A549 (cell line): ENCODE measurements at regions not wholly inside any gene's neighbourhood (a gene's known extent, or its start where the extent isn't known, plus 50 kb on each side); places are given as distances from the start of the nearest gene placed in this dataset.
A peak's percentile ranks its signal among the peaks of the same experiment; 100 is the strongest.

Experiments used
- ATAC-seq, 2 experiments: fragments of 200-7000 bp in 1 of 2; fragments of >200 bp in 1 of 2; cut with Nextera tagmentation in 1 of 2; cut with Tn5 transposase in 1 of 2; 3 replicates each; pipeline versions ENCODE4 v1.8.0 to v1.9.1; 2018 to 2020; ENCODE audit warnings: mild to moderate bottlenecking in 1 of 2, moderate library complexity in 1 of 2
- CTCF ChIA-PET: fragments of 300-600 bp; sonication (Branson Sonifier 250); formaldehyde crosslinking; extraction: SDS; loops from one replicate; lab custom pipeline; 2021; ENCODE audit warnings: antibody characterized with exemption, inconsistent platforms; lab: Yijun Ruan, JAX
- POLR2A ChIA-PET: fragments of 350-600 bp; formaldehyde crosslinking; extraction: SDS; loops from one replicate; lab custom pipeline; 2021; ENCODE audit warnings: antibody characterized with exemption, inconsistent platforms; lab: Yijun Ruan, JAX
- DNase-seq, 2 experiments: peaks; one replicate each; pipeline versions ENCODE4 v3.0.0 to v3.0.0-alpha.2; 2011 to 2016; ENCODE audit warnings: low read depth in 1 of 2, low spot score in 1 of 2
- FAIRE-seq: peaks from 2 replicates; lab custom pipeline; 2011; peaks lifted over from hg19 to GRCh38; lab: Jason Lieb, UNC
- H3K27ac ChIP-seq, 2 experiments: fragments of >200 bp; sonication (Bioruptor Twin); formaldehyde crosslinking; 3 replicates each; pipeline ENCODE4 v1.5.1; 2016 to 2017
- H3K4me1 ChIP-seq: fragments of >200 bp; sonication (Bioruptor Twin); formaldehyde crosslinking; 3 replicates; pipeline ENCODE4 v1.6.1; 2016
- H3K4me2 ChIP-seq: fragments of >200 bp; sonication (Bioruptor Twin); formaldehyde crosslinking; 3 replicates; pipeline ENCODE4 v1.6.1; 2016
- H3K4me3 ChIP-seq: fragments of >200 bp; sonication (Bioruptor Twin); formaldehyde crosslinking; 3 replicates; pipeline ENCODE4 v1.5.1; 2016
- H3K9me3 ChIP-seq: fragments of >200 bp; sonication (Bioruptor Twin); formaldehyde crosslinking; 3 replicates; pipeline ENCODE4 v1.6.1; 2016
- ATOH8 ChIP-seq: fragments of 250-450 bp; sonication (Bioruptor Pico); IDR thresholded peaks from 2 replicates; pipeline ENCODE4 v1.5.0; 2020; ENCODE audit warnings: low read depth, mild to moderate bottlenecking, moderate library complexity
- CBX2 ChIP-seq: fragments of 200-600 bp; sonication (generic); IDR thresholded peaks from 2 replicates; pipeline ENCODE4 v1.6.1; 2016; ENCODE audit warnings: low read depth, mild to moderate bottlenecking, borderline replicate concordance
- CHD4 ChIP-seq: fragments of 200-600 bp; sonication (generic); IDR thresholded peaks from 2 replicates; pipeline ENCODE4 v1.6.1; 2016; ENCODE audit warnings: antibody characterized with exemption, mild to moderate bottlenecking, borderline replicate concordance
- EHF ChIP-seq: fragments of 250-450 bp; sonication (Bioruptor Pico); IDR thresholded peaks from 2 replicates; pipeline ENCODE4 v1.5.0; 2020; ENCODE audit warnings: mild to moderate bottlenecking
- ESRRA ChIP-seq: fragments of 150-350 bp; IDR thresholded peaks from 2 replicates; pipeline ENCODE4 v1.6.1; 2014; ENCODE audit warnings: mild to moderate bottlenecking, low read length, borderline replicate concordance
- FOSB ChIP-seq: fragments of 250-450 bp; sonication (Bioruptor Pico); IDR thresholded peaks from 2 replicates; pipeline ENCODE4 v1.5.0; 2020; ENCODE audit warnings: mild to moderate bottlenecking, moderate library complexity
- HDAC2 ChIP-seq: fragments of 200-600 bp; sonication (generic); IDR thresholded peaks from 2 replicates; pipeline ENCODE4 v1.6.1; 2016
- HEYL ChIP-seq: fragments of 250-450 bp; sonication (Bioruptor Pico); IDR thresholded peaks from 2 replicates; pipeline ENCODE4 v1.8.0; 2021; ENCODE audit warnings: mild to moderate bottlenecking, moderate library complexity
- KDM1A ChIP-seq: fragments of 200-600 bp; sonication (generic); IDR thresholded peaks from 2 replicates; pipeline ENCODE4 v1.6.1; 2016; ENCODE audit warnings: low read depth, mild to moderate bottlenecking
- MAFK ChIP-seq: fragments of 450-650 bp; IDR thresholded peaks from 2 replicates; pipeline ENCODE4 v1.6.1; 2014; ENCODE audit not compliant: partially characterized antibody
- MAZ ChIP-seq: fragments of 150-350 bp; IDR thresholded peaks from 2 replicates; pipeline ENCODE4 v1.6.1; 2014; ENCODE audit warnings: antibody characterized with exemption, low read depth, low read length, borderline replicate concordance
- MYC ChIP-seq: IDR thresholded peaks from 2 replicates; pipeline ENCODE4 v1.6.1; 2012; ENCODE audit warnings: mild to moderate bottlenecking, inconsistent platforms, low read length, improper control_type of control experiment, borderline replicate concordance
- NR3C1 ChIP-seq: fragments of >200 bp; sonication (Bioruptor Twin); formaldehyde crosslinking; IDR thresholded peaks from 3 replicates; pipeline ENCODE4 v1.6.1; 2017
- PHF8 ChIP-seq: fragments of 200-600 bp; sonication (generic); IDR thresholded peaks from 2 replicates; pipeline ENCODE4 v1.6.1; 2016; ENCODE audit warnings: low read depth, mild to moderate bottlenecking, antibody characterized with exemption, moderate library complexity, borderline replicate concordance
- POLR2A ChIP-seq: IDR thresholded peaks from 2 replicates; pipeline ENCODE4 v1.6.1; 2012; ENCODE audit warnings: mild to moderate bottlenecking, low read length
- RAD21 ChIP-seq, 2 experiments: fragments of >200 bp in 1 of 2; sonication (Bioruptor Twin) in 1 of 2; formaldehyde crosslinking in 1 of 2; IDR thresholded peaks in 1 of 2; conservative IDR thresholded peaks in 1 of 2; 2 replicates in 1 of 2; 3 replicates in 1 of 2; pipeline ENCODE4 v1.6.1; 2012 to 2018; ENCODE audit warnings: inconsistent platforms in 1 of 2
- RFX5 ChIP-seq: fragments of 450-650 bp; IDR thresholded peaks from 2 replicates; pipeline ENCODE4 v1.7.1; 2014; ENCODE audit warnings: antibody characterized with exemption, mild to moderate bottlenecking, moderate library complexity
- RNF2 ChIP-seq: fragments of 200-600 bp; sonication (generic); IDR thresholded peaks from 2 replicates; pipeline ENCODE4 v1.6.1; 2016; ENCODE audit warnings: low read depth, mild to moderate bottlenecking, antibody characterized with exemption, moderate library complexity, borderline replicate concordance
- SREBF2 ChIP-seq: fragments of 450-650 bp; IDR thresholded peaks from 2 replicates; pipeline ENCODE4 v1.6.1; 2014; ENCODE audit warnings: mild to moderate bottlenecking, moderate library complexity
- ZFP36 ChIP-seq: fragments of 450-650 bp; IDR thresholded peaks from 2 replicates; pipeline ENCODE4 v1.6.1; 2014; ENCODE audit warnings: borderline replicate concordance; ENCODE audit not compliant: partially characterized antibody
- WGBS: methylation state at CpG from one replicate; pipeline ENCODE4 v1.1.6; 2017; ENCODE audit errors: missing lambda C conversion rate; 5-methylcytosine and 5-hydroxymethylcytosine counted together
- TF ChIP-seq, protein P1 (sequence below): fragments of >200 bp; sonication (Bioruptor Twin); formaldehyde crosslinking; IDR thresholded peaks from 3 replicates; pipeline ENCODE4 v1.6.1; 2016
- TF ChIP-seq, protein P2 (sequence below): fragments of >200 bp; sonication (Bioruptor Twin); formaldehyde crosslinking; IDR thresholded peaks from 3 replicates; pipeline ENCODE4 v1.5.1; 2016

- Histone ChIP-seq H3K4me1 (peaks cover 8% of the 10 kb centered on the region; the same call in 1 of the 3 replicates), H3K4me3 (no peak overlapping the region), H3K9me3 (no peaks in the 10 kb centered on the region), H3K27ac (no peak overlapping the region), H3K4me2 (no peak overlapping the region)
- POLR2A ChIA-PET: no interaction called here
- ATAC-seq (0 out of 6 replicates have a peak, but pooled peaks of 1 of the 2 experiments have one; percentile 39), DNase-seq (no peak), FAIRE-seq (no peak)
- 86% methylated on average over 4 of the region's 4 CpGs for WGBS
- CTCF ChIA-PET: no interaction called here
- TF ChIP-seq MAFK (peak; percentile 3), SREBF2 (no peak)
Observed at GRCh38 chr3:181868576-181869082, 156.9 kb downstream of the SOX2 start.

- ChIA-PET CTCF (no interaction called here), POLR2A (no interaction called here)
- Histone ChIP-seq H3K27ac (no peak overlapping the region), H3K4me3 (no peak overlapping the region), H3K4me2 (no peak overlapping the region), H3K4me1 (peaks cover 8% of the 10 kb centered on the region; the same call in 1 of the 3 replicates), H3K9me3 (no peaks in the 10 kb centered on the region)
- TF ChIP-seq KDM1A: no peak
- no peak for TF ChIP-seq EHF (CRISPR knock-in tag)
- TF ChIP-seq MAFK: no peak
- TF ChIP-seq, protein P1, sequence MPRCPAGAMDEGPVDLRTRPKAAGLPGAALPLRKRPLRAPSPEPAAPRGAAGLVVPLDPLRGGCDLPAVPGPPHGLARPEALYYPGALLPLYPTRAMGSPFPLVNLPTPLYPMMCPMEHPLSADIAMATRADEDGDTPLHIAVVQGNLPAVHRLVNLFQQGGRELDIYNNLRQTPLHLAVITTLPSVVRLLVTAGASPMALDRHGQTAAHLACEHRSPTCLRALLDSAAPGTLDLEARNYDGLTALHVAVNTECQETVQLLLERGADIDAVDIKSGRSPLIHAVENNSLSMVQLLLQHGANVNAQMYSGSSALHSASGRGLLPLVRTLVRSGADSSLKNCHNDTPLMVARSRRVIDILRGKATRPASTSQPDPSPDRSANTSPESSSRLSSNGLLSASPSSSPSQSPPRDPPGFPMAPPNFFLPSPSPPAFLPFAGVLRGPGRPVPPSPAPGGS: no peak
- TF ChIP-seq CBX2: no peak
- no peak for TF ChIP-seq MAZ
- no peak for TF ChIP-seq RAD21 (conservative IDR thresholded peaks at IDR 0.05 in 1 of 2, IDR thresholded peaks at IDR 0.05 in 1 of 2)
- TF ChIP-seq, protein P2, sequence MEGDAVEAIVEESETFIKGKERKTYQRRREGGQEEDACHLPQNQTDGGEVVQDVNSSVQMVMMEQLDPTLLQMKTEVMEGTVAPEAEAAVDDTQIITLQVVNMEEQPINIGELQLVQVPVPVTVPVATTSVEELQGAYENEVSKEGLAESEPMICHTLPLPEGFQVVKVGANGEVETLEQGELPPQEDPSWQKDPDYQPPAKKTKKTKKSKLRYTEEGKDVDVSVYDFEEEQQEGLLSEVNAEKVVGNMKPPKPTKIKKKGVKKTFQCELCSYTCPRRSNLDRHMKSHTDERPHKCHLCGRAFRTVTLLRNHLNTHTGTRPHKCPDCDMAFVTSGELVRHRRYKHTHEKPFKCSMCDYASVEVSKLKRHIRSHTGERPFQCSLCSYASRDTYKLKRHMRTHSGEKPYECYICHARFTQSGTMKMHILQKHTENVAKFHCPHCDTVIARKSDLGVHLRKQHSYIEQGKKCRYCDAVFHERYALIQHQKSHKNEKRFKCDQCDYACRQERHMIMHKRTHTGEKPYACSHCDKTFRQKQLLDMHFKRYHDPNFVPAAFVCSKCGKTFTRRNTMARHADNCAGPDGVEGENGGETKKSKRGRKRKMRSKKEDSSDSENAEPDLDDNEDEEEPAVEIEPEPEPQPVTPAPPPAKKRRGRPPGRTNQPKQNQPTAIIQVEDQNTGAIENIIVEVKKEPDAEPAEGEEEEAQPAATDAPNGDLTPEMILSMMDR: no peak
- WGBS: 96% methylated on average over 1 of the region's 1 CpG
- no peak for DNase-seq
- ATAC-seq: no peak
- no peak for FAIRE-seq
Observed at GRCh38 chr3:181872887-181873286, 161.2 kb downstream of the SOX2 start.

GRCh38 chr3:181879926-181880325 lies 168.2 kb downstream of the SOX2 start:
- POLR2A ChIA-PET: no interaction called here
- no peak for ATAC-seq
- no peak overlapping the region for H3K27ac ChIP-seq
- FAIRE-seq: no peak
- no peak for DNase-seq
- WGBS: 33% methylated on average over 1 of the region's 1 CpG
- H3K4me1 ChIP-seq: no peaks in the 10 kb centered on the region
- H3K4me2 ChIP-seq: no peak overlapping the region
- H3K4me3 ChIP-seq: no peak overlapping the region
- H3K9me3 ChIP-seq: no peaks in the 10 kb centered on the region
- no peak for TF ChIP-seq RNF2
- TF ChIP-seq HEYL: no peak
- TF ChIP-seq NR3C1: no peak
- TF ChIP-seq, all 56 proteins: peak for 0
- CTCF ChIA-PET: no interaction called here

DNA sequence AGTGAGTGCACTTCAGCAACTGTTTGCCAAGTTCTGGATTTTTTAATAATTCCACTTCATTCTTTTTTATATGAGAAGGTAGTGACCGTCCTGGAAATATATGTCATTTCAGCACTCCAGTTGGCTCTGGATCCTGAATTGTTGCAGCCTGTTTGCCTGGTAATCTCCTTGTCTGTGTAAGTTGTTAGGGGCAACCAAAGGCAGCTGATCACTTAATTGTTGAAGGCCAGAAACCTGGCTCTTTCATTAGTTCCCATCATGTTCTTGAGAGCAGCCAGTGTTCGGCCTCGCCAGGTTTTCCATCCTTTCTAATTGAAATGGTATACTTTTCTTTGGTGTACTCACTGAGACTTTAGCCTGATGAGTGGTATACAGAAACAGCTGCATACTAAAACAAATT lies 168.6 kb downstream of the SOX2 start:
- H3K4me1 ChIP-seq: no peaks in the 10 kb centered on the region
- TF ChIP-seq FOSB (CRISPR knock-in tag): no peak
- no peak for TF ChIP-seq RNF2
- no peak for TF ChIP-seq CHD4
- TF ChIP-seq POLR2A: no peak
- TF ChIP-seq SREBF2: no peak
- no peak for TF ChIP-seq KDM1A
- TF ChIP-seq HDAC2: no peak
- TF ChIP-seq PHF8: no peak
- no peak for TF ChIP-seq MYC
- TF ChIP-seq, protein P1: no peak
- no peak for TF ChIP-seq ATOH8
- no peak for TF ChIP-seq ESRRA
- TF ChIP-seq ZFP36: no peak
- TF ChIP-seq RFX5: no peak
- DNase-seq (no peak), FAIRE-seq (no peak), ATAC-seq (no peak)
- ChIA-PET POLR2A (no interaction called here), CTCF (no interaction called here)
- H3K27ac ChIP-seq: no peak overlapping the region
- no peaks in the 10 kb centered on the region for H3K9me3 ChIP-seq
- 83% methylated on average over 3 of the region's 3 CpGs for WGBS
- no peak overlapping the region for H3K4me3 ChIP-seq
- H3K4me2 ChIP-seq: no peak overlapping the region
